ENCODE measurements at regions not wholly inside any gene's neighbourhood (a gene's known extent, or its start where the extent isn't known, plus 50 kb on each side); places are given as distances from the start of the nearest gene placed in this dataset.

GRCh38 chr1:199907361-199907760 lies 120.1 kb upstream of the NR5A2 start:
- Histone ChIP-seq H3K9me3 (ENCODE audit: low read length) (no peaks in the 10 kb centered on the region), H3F3A (ENCODE audit: insufficient read depth, low read length, poor library complexity, severe bottlenecking) (no peaks in the 10 kb centered on the region), H4K20me1 (ENCODE audit: insufficient read depth) (no peaks in the 10 kb centered on the region), H3K27me3 (ENCODE audit: insufficient read depth, low read depth, low read length) (no peaks in the 10 kb centered on the region), H3K4me3 (ENCODE audit: low read length) (no peak overlapping the region), H3K4me2 (ENCODE audit: low read length) (no peak overlapping the region), H3K9ac (ENCODE audit: low read length) (no peak overlapping the region), H3K9me2 (ENCODE audit: insufficient read depth, low read length) (no peaks in the 10 kb centered on the region), H2AFZ (ENCODE audit: low read depth, low read length) (no peak overlapping the region), H3K36me3 (ENCODE audit: insufficient read depth, low read length) (no peaks in the 10 kb centered on the region), H3K27ac (ENCODE audit: low read length) (no peak overlapping the region), H3K79me2 (replicated peaks; ENCODE audit: insufficient read depth, low read length) (no peaks in the 10 kb centered on the region)
- no peak for TF ChIP-seq EZH2 (IDR thresholded peaks at IDR 0.05; ENCODE audit: borderline replicate concordance, insufficient read depth, low read length, poor library complexity, severe bottlenecking)

- no peaks in the 10 kb centered on the region for H3F3A ChIP-seq (ENCODE audit: insufficient read depth, low read length, poor library complexity, severe bottlenecking)
- no peak overlapping the region for H3K4me2 ChIP-seq (ENCODE audit: low read length)
- no peaks in the 10 kb centered on the region for H3K36me3 ChIP-seq (ENCODE audit: insufficient read depth, low read length)
- no peaks in the 10 kb centered on the region for H3K79me2 ChIP-seq (replicated peaks; ENCODE audit: insufficient read depth, low read length)
- H2AFZ ChIP-seq (ENCODE audit: low read depth, low read length) = no peak overlapping the region
- H3K4me3 ChIP-seq (ENCODE audit: low read length) = no peak overlapping the region
- no peaks in the 10 kb centered on the region for H3K27me3 ChIP-seq (ENCODE audit: insufficient read depth, low read depth, low read length)
- H3K9me2 ChIP-seq (ENCODE audit: insufficient read depth, low read length) = no peaks in the 10 kb centered on the region
- no peaks in the 10 kb centered on the region for H4K20me1 ChIP-seq (ENCODE audit: insufficient read depth)
- H3K9me3 ChIP-seq (ENCODE audit: low read length) = no peaks in the 10 kb centered on the region
- no peak for TF ChIP-seq REST (IDR thresholded peaks at IDR 0.05; ENCODE audit: borderline replicate concordance)
- no peak for TF ChIP-seq EZH2 (IDR thresholded peaks at IDR 0.05; ENCODE audit: borderline replicate concordance, insufficient read depth, low read length, poor library complexity, severe bottlenecking)
- no peak for TF ChIP-seq POLR2AphosphoS5 (IDR thresholded peaks at IDR 0.05)
- no peak overlapping the region for H3K27ac ChIP-seq (ENCODE audit: low read length)
- H3K9ac ChIP-seq (ENCODE audit: low read length) = no peak overlapping the region
Observed at GRCh38 chr1:199909137-199909536, 118.4 kb upstream of the NR5A2 start.

GRCh38 chr1:199913318-199913717 lies 114.2 kb upstream of the NR5A2 start:
- Histone ChIP-seq H3K36me3 (ENCODE audit: insufficient read depth, low read length) (no peaks in the 10 kb centered on the region), H3K9ac (ENCODE audit: low read length) (no peak overlapping the region), H3K9me3 (ENCODE audit: low read length) (no peaks in the 10 kb centered on the region), H3K27me3 (ENCODE audit: insufficient read depth, low read depth, low read length) (no peaks in the 10 kb centered on the region), H3K27ac (ENCODE audit: low read length) (no peak overlapping the region), H3F3A (ENCODE audit: insufficient read depth, low read length, poor library complexity, severe bottlenecking) (no peaks in the 10 kb centered on the region), H3K4me2 (ENCODE audit: low read length) (no peak overlapping the region), H2AFZ (ENCODE audit: low read depth, low read length) (no peak overlapping the region), H3K9me2 (ENCODE audit: insufficient read depth, low read length) (no peaks in the 10 kb centered on the region), H4K20me1 (ENCODE audit: insufficient read depth) (no peaks in the 10 kb centered on the region), H3K79me2 (replicated peaks; ENCODE audit: insufficient read depth, low read length) (no peaks in the 10 kb centered on the region), H3K4me3 (ENCODE audit: low read length) (no peak overlapping the region)
- TF ChIP-seq CTCF (IDR thresholded peaks at IDR 0.05; ENCODE audit: poor library complexity, severe bottlenecking) (no peak), TAF1 (IDR thresholded peaks at IDR 0.05; ENCODE audit: low read depth) (no peak), REST (IDR thresholded peaks at IDR 0.05; ENCODE audit: borderline replicate concordance) (no peak), RAD21 (conservative IDR thresholded peaks at IDR 0.05) (no peak), POLR2AphosphoS5 (IDR thresholded peaks at IDR 0.05) (no peak), SMC3 (conservative IDR thresholded peaks at IDR 0.05; ENCODE audit: poor library complexity) (no peak), MXI1 (conservative IDR thresholded peaks at IDR 0.05; ENCODE audit: poor library complexity, severe bottlenecking) (no peak), EP300 (conservative IDR thresholded peaks at IDR 0.05; ENCODE audit: poor library complexity, severe bottlenecking) (no peak), EZH2 (IDR thresholded peaks at IDR 0.05; ENCODE audit: borderline replicate concordance, insufficient read depth, low read length, poor library complexity, severe bottlenecking) (no peak)

All from neural cell (in vitro differentiated cells).